GM12878 (cell line): ENCODE measurements at regions not wholly inside any gene's neighbourhood (a gene's known extent, or its start where the extent isn't known, plus 50 kb on each side); places are given as distances from the start of the nearest gene placed in this dataset.

ENCODE experiments used
- ATAC-seq: fragments of 200-7000 bp; cut with Tn5 transposase; 3 replicates; pipeline ENCODE4 v1.9.1; 2020; ENCODE audit warnings: mild to moderate bottlenecking, moderate library complexity
- BruUV-seq: library from RNA; stranded (reverse); fragments of 400-500 nt; replicated peaks from 2 replicates; lab custom pipeline; 2021; lab: Mats Ljungman, UMichigan
- CTCF ChIA-PET: fragments of 300-600 bp; sonication (Branson Sonifier 250); formaldehyde crosslinking; extraction: SDS; loops from one replicate; lab custom pipeline; 2021; ENCODE audit warnings: inconsistent platforms; lab: Yijun Ruan, JAX
- POLR2A ChIA-PET: fragments of 350-600 bp; formaldehyde crosslinking; extraction: SDS; loops from one replicate; lab custom pipeline; 2021; ENCODE audit warnings: inconsistent platforms; lab: Charles Lee
- RAD21 ChIA-PET: fragments of 300-600 bp; sonication (Branson Sonifier 250); formaldehyde crosslinking; loops from one replicate; lab custom pipeline; 2023; ENCODE audit warnings: antibody characterized with exemption; ENCODE audit not compliant: unreplicated experiment; lab: Charles Lee
- SMC1A ChIA-PET: fragments of 300-600 bp; sonication (Branson Sonifier 250); formaldehyde crosslinking; loops from one replicate; lab custom pipeline; 2023; ENCODE audit not compliant: unreplicated experiment, uncharacterized antibody; lab: Charles Lee
- DNase-seq: peaks from one replicate; pipeline ENCODE4 v3.0.0-alpha.2; 2011; ENCODE audit warnings: low read depth, low spot score
- FAIRE-seq: peaks from 3 replicates; lab custom pipeline; 2011; peaks lifted over from hg19 to GRCh38; lab: Jason Lieb, UNC
- H2AFZ ChIP-seq: 2 replicates; pipeline ENCODE4 v1.6.0; 2011; ENCODE audit warnings: low read depth, low read length, control low read depth; ENCODE audit not compliant: control insufficient read depth
- H3K27ac ChIP-seq: 2 replicates; pipeline ENCODE4 v1.5.1; 2011; ENCODE audit warnings: control low read depth; ENCODE audit not compliant: control insufficient read depth, insufficient read depth
- H3K27me3 ChIP-seq, 2 experiments: replicated peaks in 1 of 2; 2 replicates each; pipeline versions ENCODE4 v1.6.0 to v1.6.1; 2011; ENCODE audit warnings: low read length in 1 of 2; ENCODE audit not compliant: control insufficient read depth in 2 of 2, insufficient read depth in 2 of 2
- H3K36me3 ChIP-seq, 2 experiments: 2 replicates each; pipeline ENCODE4 v1.5.1; 2011; ENCODE audit warnings: low read length in 1 of 2; ENCODE audit not compliant: control insufficient read depth in 2 of 2, insufficient read depth in 2 of 2
- H3K4me1 ChIP-seq: 2 replicates; pipeline ENCODE4 v1.6.1; 2011; ENCODE audit warnings: mild to moderate bottlenecking, low read length, moderate library complexity, mixed read lengths; ENCODE audit not compliant: control insufficient read depth, insufficient read depth
- H3K4me2 ChIP-seq: 2 replicates; pipeline ENCODE4 v1.6.0; 2011; ENCODE audit warnings: control low read depth; ENCODE audit not compliant: control insufficient read depth, insufficient read depth
- H3K4me3 ChIP-seq: fragments of 200-600 bp; sonication (generic); 2 replicates; pipeline ENCODE4 v1.5.1; 2016
- H3K79me2 ChIP-seq: 2 replicates; pipeline ENCODE4 v1.6.0; 2011; ENCODE audit warnings: low read length; ENCODE audit not compliant: control insufficient read depth, insufficient read depth
- H3K9ac ChIP-seq: 2 replicates; pipeline ENCODE4 v1.8.0; 2011; ENCODE audit warnings: low read length, control low read depth, mixed read lengths; ENCODE audit not compliant: control insufficient read depth, insufficient read depth
- H3K9me3 ChIP-seq: replicated peaks from 3 replicates; pipeline ENCODE4 v1.5.1; 2011; ENCODE audit warnings: mild to moderate bottlenecking, low read length; ENCODE audit not compliant: control insufficient read depth, insufficient read depth
- H4K20me1 ChIP-seq: 2 replicates; pipeline ENCODE4 v1.6.0; 2011; ENCODE audit not compliant: control insufficient read depth, insufficient read depth
- CHD1 ChIP-seq: IDR thresholded peaks from 2 replicates; pipeline ENCODE4 v1.6.1; 2012; ENCODE audit warnings: low read depth, low read length, improper control_type of control experiment
- EED ChIP-seq: sonication (generic); IDR thresholded peaks from 2 replicates; pipeline ENCODE4 v1.6.1; 2016; ENCODE audit warnings: antibody characterized with exemption, low read depth
- HDAC6 ChIP-seq: fragments of 200-600 bp; sonication (generic); IDR thresholded peaks from one replicate; pipeline ENCODE4 v1.8.0; 2017; ENCODE audit warnings: antibody characterized with exemption; ENCODE audit not compliant: unreplicated experiment
- NFYB ChIP-seq: IDR thresholded peaks from 2 replicates; pipeline ENCODE4 v1.6.1; 2011; ENCODE audit warnings: low read depth, mild to moderate bottlenecking, low read length, improper control_type of control experiment, moderate library complexity; ENCODE audit not compliant: insufficient read depth
- RAD21 ChIP-seq: IDR thresholded peaks from 2 replicates; pipeline ENCODE4 v1.6.1; 2011; ENCODE audit warnings: mild to moderate bottlenecking, low read depth, low read length, moderate library complexity; ENCODE audit not compliant: insufficient read depth
- WGBS: methylation state at CpG from one replicate; pipeline ENCODE4 v1.1.6; 2016; ENCODE audit warnings: low lambda C conversion rate; ENCODE audit not compliant: insufficient replicate concordance, insufficient coverage; ENCODE audit errors: missing lambda C conversion rate; 5-methylcytosine and 5-hydroxymethylcytosine counted together
- in situ Hi-C: fragments of 300-500 bp; cut with MboI; formaldehyde crosslinking; loops from 9 replicates; pipeline ENCODE4 v1.14.3; 2018; ENCODE audit warnings: mixed read lengths
- intact Hi-C: fragments of 100-400 bp; cut with micrococcal nuclease; formaldehyde crosslinking; loops from one replicate; pipeline ENCODE4 v1.14.2; 2022; ENCODE audit not compliant: unreplicated experiment
- TF ChIP-seq, protein P1 (sequence below): IDR thresholded peaks from 2 replicates; pipeline ENCODE4 v1.6.1; 2012; ENCODE audit warnings: low read length, inconsistent platforms
- TF ChIP-seq, protein P2 (sequence below): fragments of 450-650 bp; IDR thresholded peaks from 2 replicates; pipeline ENCODE4 v1.6.1; 2017; ENCODE audit warnings: borderline replicate concordance
- TF ChIP-seq, protein P3 (sequence below): fragments of 450-650 bp; IDR thresholded peaks from 2 replicates; pipeline ENCODE4 v1.6.1; 2016; ENCODE audit warnings: mild to moderate bottlenecking

DNA sequence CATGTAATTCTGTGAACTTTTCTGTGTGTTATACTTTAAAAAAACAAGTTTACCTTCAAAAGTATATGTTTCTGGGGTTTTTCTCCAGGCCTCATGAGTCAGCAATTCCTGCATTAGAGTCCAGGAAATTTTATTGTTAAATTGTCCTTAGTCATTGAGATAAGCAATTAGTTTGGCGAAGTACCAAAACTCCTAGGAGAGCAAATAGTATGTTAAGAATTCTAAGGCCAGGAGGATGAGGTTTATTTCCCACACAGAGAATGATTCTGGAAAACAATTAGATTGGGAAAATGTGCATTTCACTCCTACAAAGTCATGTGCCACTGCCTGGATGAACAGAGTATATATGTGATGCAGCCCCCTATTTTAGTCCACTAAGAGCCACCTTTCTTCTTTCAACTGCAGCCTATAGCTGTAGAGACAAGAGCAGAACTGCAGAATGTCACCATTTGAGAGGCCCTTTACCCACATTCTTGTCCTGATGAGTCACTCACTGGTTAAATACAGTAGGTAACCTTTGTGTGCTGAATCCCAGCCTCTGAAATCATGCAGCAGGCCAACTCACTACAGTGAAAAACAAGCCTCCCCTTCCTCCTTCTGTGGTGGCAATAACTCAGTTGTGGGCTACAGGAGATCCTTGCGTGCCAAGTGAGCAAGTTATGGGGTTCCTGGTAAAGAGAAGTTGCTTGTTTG is 452.8 kb upstream of the THBS1 start:
- no peaks in the 10 kb centered on the region for H3K4me1 ChIP-seq
- H3K9me3 ChIP-seq, result no peaks in the 10 kb centered on the region
- FAIRE-seq (no peak), ATAC-seq (no peak), DNase-seq (no peak)
- no TSS peak for BruUV-seq
- ChIA-PET RAD21 (no interaction called here), CTCF (interaction anchor here (1.2 to 3.3 kb wide), 3 partner anchors 452 to 629 kb away, joined by 4 to 21 read pairs (median 13); partner anchors contain the start of gene THBS1), POLR2A (no interaction called here), SMC1A (interaction anchor here (1.6 kb wide), 1 partner anchor 629 kb away, joined by 3 read pairs; no protein-coding TSS in a partner anchor)
- 0 out of 4 replicates have a peak, but pooled peaks cover 0 to 2% of the 10 kb centered on the region in 2 experiments for H3K27me3 ChIP-seq
- H3K4me3 ChIP-seq, result no peak overlapping the region
- WGBS, result 23% methylated on average over 2 of the region's 2 CpGs
- no peak overlapping the region for H2AFZ ChIP-seq
- H3K27ac ChIP-seq, result no peak overlapping the region
- H3K9ac ChIP-seq, result no peak overlapping the region
- TF ChIP-seq, protein P1, sequence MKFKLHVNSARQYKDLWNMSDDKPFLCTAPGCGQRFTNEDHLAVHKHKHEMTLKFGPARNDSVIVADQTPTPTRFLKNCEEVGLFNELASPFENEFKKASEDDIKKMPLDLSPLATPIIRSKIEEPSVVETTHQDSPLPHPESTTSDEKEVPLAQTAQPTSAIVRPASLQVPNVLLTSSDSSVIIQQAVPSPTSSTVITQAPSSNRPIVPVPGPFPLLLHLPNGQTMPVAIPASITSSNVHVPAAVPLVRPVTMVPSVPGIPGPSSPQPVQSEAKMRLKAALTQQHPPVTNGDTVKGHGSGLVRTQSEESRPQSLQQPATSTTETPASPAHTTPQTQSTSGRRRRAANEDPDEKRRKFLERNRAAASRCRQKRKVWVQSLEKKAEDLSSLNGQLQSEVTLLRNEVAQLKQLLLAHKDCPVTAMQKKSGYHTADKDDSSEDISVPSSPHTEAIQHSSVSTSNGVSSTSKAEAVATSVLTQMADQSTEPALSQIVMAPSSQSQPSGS, result no peak
- in situ Hi-C loops, result loop anchor here (5.0 kb wide), 1 partner anchor 454 kb away; the partner anchor contains the start of gene THBS1
- no peak overlapping the region for H3K4me2 ChIP-seq
- no peaks in the 10 kb centered on the region for H4K20me1 ChIP-seq
- H3K79me2 ChIP-seq, result no peaks in the 10 kb centered on the region
- H3K36me3 ChIP-seq, result no peaks in the 10 kb centered on the region
- intact Hi-C loops, result no loop called here

DNA sequence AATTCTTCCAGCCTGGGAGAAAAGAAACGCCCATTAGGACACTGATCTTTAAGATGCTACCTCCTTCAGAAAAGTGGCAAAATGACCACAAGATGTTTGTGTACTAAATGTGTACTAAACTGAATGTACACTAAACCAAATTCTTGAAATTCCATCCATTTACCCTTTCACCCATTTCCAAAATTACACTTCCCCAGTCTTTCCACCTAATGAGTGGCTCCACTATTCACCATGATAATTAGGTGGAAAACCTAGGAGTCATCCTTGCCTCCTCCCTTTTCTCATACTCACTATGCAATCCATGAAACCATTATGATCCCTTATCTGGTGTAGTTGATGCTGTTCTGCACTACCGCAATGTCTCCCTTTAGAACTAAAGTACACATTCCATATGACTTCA is 452.1 kb upstream of the THBS1 start:
- H4K20me1 ChIP-seq, result no peaks in the 10 kb centered on the region
- ChIA-PET RAD21 (no interaction called here), SMC1A (interaction anchor here (1.6 kb wide), 1 partner anchor 628 kb away, joined by 3 read pairs; no protein-coding TSS in a partner anchor), CTCF (interaction anchor here (1.2 kb wide), 1 partner anchor 451 kb away, joined by 4 read pairs; no protein-coding TSS in a partner anchor), POLR2A (no interaction called here)
- 0 out of 4 replicates have a peak, but pooled peaks cover 0 to 2% of the 10 kb centered on the region in 2 experiments for H3K27me3 ChIP-seq
- ATAC-seq, result no peak
- no peak overlapping the region for H3K27ac ChIP-seq
- no peak overlapping the region for H3K9ac ChIP-seq
- FAIRE-seq, result no peak
- BruUV-seq, result no TSS peak
- no peak overlapping the region for H3K4me2 ChIP-seq
- no peak for DNase-seq
- no peaks in the 10 kb centered on the region for H3K36me3 ChIP-seq
- no peaks in the 10 kb centered on the region for H3K4me1 ChIP-seq
- WGBS, result 29% methylated on average over 2 of the region's 2 CpGs
- no peaks in the 10 kb centered on the region for H3K9me3 ChIP-seq
- no peak overlapping the region for H3K4me3 ChIP-seq
- no peak overlapping the region for H2AFZ ChIP-seq
- H3K79me2 ChIP-seq, result no peaks in the 10 kb centered on the region
- intact Hi-C loops, result no loop called here
- in situ Hi-C loops, result loop anchor here (5.0 kb wide), 1 partner anchor 454 kb away; the partner anchor contains the start of gene THBS1
- no peak for TF ChIP-seq EED
- TF ChIP-seq HDAC6, result no peak
- no peak for TF ChIP-seq RAD21
- TF ChIP-seq NFYB, result no peak
- TF ChIP-seq, protein P2, sequence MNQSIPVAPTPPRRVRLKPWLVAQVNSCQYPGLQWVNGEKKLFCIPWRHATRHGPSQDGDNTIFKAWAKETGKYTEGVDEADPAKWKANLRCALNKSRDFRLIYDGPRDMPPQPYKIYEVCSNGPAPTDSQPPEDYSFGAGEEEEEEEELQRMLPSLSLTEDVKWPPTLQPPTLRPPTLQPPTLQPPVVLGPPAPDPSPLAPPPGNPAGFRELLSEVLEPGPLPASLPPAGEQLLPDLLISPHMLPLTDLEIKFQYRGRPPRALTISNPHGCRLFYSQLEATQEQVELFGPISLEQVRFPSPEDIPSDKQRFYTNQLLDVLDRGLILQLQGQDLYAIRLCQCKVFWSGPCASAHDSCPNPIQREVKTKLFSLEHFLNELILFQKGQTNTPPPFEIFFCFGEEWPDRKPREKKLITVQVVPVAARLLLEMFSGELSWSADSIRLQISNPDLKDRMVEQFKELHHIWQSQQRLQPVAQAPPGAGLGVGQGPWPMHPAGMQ, result no peak
- TF ChIP-seq, protein P3, sequence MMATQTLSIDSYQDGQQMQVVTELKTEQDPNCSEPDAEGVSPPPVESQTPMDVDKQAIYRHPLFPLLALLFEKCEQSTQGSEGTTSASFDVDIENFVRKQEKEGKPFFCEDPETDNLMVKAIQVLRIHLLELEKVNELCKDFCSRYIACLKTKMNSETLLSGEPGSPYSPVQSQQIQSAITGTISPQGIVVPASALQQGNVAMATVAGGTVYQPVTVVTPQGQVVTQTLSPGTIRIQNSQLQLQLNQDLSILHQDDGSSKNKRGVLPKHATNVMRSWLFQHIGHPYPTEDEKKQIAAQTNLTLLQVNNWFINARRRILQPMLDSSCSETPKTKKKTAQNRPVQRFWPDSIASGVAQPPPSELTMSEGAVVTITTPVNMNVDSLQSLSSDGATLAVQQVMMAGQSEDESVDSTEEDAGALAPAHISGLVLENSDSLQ, result no peak
- no peak for TF ChIP-seq CHD1
